ENCODE measurements at regions not wholly inside any gene's neighbourhood (a gene's known extent, or its start where the extent isn't known, plus 50 kb on each side); places are given as distances from the start of the nearest gene placed in this dataset.
A peak's percentile ranks its signal among the peaks of the same experiment; 100 is the strongest.
"Not testable (repeated sequence)": the region's sequence is repeated elsewhere in the genome, so short reads cannot be mapped to it uniquely, and the experiment has no call there.

DNA sequence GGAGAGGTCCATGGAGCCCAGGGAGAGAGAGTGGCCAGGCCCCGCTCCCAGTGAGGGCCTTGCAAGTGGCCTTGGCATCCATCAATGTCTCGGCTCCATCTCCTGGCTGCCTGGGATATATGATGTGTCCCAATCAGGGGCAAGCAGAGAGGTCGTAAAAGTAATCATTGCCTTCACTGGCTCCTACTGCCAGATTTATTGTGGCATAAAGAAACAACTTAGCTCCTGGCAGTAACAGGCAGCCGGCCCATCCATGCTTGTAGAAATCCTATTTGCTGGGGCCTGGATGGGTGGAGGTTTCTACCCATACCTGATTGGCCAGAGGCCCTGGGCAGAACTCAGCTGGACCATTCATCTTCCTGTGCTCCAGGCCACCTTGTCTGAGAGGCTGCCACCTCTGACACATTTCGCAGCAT, 272.6 kb downstream of the MATN1 start:
- DNase-seq: no peak

DNA sequence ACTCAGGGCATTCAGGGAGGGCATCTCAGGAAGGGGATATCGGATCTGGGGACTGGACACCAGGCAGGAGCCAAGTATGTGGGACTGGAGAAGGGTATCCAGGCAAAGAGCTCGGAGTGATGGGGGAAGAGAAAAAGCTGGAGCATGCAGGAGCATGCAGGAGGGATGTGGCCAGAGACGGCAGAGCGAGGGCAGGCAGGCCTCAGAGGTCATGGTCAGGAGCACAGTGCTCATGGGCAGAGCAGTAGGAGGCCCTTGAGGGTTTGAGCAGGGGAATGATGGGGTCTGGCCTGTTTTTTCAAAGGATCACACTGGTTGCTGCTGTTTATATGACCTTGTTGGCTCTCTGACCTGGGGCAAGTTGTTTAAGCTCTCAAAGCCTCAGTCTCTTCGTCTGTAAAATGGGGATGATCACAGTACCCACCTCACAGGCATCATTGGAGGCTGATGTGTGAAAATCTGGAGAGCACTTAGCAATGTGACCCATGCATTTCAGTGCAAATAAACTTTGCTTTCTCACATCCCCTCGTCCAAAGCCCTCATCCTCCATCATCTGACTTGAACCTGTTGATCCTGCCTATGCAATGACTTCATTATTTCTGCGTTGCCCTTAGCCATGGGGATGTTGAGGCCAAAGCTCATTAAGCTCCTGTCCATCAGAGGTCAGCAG, 273.1 kb downstream of the MATN1 start:
- no peak for DNase-seq

DNA sequence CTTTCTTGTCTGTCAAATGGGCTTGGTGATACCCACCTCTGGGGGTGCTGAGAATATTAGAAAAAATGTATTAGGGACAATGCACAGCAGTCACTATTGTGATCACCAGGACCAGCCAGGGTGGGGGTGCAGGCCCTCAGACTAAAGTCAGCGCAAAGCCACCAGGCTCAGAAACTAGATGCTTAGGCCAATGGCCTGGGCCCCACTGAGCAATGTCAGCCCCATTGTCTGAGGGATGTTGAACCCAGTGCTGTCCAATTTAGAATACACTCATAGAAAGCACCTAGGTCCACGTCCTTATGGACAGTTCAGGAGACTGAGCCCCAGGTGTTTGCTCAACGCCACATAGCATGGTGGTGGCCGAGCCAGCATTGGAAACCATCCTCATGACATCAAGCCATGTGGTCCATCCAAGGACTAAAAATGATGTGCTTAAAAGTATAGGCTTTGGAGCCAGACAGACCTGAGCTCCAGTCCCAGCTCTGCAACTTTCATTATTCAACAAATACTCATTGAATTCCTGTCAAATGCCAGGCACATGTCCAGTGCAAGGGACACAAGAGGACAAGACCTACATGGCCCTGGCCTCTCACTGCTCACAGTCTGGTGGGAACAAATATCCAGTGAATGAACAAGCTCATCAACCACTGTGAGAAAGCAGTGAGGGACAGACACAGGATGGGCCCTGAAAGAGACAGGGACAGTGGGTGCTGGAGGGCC, 273.8 kb downstream of the MATN1 start:
- DNase-seq: no peak

DNA sequence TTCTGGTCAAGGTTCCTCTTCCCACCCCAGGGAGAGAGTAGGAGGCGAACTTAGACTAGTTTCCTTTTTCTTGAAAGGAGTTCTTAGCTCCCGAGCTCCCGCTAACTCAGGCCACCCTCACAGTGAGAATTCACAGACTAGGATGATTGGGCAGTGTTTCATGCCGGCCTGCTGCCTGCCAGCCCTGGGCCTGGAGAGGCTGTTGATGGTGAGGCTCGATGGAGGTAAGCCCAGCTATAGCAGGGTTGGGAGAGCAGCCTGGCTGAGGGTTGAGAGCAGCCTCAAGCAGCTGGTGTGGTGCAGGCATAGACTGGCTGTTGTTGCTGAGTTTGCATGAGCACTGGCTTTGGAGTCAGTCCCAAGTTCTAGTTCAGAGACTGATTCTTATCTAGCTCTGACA, 274.4 kb downstream of the MATN1 start:
- no peak for DNase-seq

DNA sequence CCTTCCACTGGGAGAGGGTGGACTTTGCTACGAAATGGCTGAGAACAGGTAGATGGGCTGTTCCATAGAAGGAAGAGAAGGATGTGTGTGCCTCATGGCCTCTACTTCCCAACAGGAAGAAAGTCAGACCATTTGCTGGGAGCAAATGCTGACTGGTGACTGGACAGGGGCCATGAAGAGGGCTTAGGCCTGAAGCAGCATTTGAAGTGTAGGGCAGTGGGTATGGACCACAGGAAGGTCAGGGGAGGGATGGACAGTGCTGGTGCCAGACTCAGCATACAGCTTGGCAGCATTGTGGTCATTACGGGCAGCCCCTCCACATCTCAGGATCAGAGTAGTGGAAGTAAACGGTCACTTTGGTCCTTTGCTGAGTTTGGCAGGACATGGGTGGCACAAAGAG, 275.7 kb downstream of the MATN1 start:
- no peak for DNase-seq

DNA sequence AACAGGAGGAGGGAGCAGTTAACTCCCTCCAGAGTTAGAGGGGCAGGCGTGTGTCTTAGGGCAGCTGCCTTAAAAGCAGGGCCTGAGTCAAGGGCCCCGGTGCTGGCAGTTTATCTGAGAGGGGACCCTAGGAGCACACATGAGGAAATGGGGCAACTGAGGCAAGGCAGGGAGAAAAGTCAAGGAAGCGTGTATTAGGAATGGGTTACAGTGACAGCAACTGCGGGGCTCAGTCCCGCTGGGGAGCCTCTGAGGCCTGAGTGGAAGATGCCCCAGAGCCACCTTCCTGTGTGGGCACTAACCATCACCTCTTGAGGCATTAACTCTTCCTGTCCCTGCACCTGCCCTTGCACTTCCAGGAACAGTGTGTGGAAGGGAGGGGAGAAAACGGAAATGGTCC, 276.3 kb downstream of the MATN1 start:
- DNase-seq: no peak

DNA sequence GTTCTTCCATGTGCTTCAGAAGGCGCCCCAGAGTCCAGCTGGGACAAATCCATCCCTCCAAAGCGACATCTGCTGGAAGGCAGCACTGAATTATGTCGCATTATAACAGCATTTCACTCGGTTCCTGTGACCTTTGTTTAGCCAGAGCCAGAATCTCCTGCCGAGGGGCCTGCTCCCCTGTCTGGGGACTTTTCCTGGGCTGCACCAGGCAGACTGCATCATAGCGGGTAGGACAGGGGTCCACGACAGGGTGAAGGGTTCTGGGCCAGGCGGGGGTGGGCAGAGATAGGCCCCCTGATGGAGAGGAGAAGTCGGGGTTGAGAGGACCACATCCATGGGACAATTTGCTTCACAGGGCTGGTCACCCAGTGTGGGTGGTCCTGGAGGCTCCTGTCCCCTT, 276.9 kb downstream of the MATN1 start:
- no peak for DNase-seq

DNA sequence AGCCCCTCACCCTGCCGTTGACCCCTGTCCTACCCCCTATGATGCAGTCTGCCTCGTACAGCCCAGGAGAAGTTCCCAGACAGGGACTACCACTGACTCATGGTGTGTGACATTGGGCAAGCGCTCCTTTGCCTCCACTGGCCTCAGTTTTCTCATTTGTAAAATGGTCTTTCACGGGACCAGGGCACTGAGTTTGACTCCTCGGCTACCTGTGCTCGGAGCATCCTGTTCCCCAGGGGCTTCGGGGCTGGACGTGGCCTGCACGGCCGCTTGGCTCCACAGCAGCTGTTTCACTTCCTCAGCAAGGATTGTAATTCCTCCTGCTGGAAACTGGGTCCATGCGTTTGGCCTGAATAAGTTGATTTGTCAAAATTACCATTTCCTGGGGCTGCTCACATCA, 277.3 kb downstream of the MATN1 start:
- DNase-seq: no peak

DNA sequence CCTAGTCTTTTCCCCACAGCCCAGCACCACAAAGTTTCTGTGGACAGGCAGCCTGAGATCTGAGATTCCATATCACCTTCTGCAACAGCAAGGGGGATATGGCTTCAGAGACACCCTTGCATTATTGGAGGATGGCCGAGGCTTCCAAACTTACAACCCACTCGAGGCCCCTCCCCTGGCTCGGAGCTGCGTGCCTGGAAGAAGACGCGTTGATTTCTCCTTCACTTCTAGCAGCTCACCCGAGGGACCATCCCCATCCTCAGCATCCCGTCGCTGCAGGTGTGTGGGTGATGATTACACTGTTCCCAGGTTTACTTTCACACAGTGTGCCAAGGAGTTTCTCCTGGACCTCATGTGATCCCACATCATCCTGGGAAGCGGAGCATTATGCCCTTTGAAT, 277.9 kb downstream of the MATN1 start:
- DNase-seq: no peak

DNA sequence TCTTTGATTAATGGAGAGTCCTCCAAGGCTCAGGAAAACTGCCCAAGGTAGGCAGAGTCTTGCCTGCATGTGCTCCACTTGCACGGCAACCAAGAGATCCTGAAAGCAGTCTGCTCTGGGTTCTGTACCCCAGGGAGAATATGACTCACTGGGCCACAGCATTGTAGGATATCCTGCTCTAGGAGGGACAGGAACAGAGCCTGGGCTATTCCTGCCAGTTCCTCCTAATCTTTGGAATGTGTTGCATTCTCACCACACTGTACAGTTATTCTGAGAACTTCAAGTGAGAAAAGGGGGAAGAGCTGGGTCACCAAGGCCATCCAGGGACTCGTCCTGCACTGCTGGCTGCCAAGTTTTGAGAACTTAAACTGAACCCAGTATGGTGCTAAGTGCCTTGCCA, 278.5 kb downstream of the MATN1 start:
- no peak for DNase-seq

DNA sequence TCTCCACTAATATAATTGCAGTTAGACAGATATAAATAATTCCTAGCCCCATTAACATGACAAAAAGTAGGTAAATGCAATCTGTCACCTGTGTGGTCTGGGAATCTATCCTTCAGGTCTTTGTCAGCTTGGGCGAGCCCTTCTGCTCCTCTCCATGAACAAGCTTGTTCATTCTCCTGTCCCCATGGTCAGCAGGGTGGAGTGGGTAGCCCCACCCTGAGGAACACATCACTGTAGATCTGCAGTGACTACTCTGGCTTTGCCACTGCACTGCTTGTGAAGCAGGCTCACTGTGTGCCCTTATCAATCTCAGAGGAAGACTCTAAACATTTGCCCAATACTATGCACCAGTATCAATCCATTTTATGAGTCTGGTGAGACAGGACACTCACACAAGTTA, 279.0 kb downstream of the MATN1 start:
- no peak for DNase-seq

DNA sequence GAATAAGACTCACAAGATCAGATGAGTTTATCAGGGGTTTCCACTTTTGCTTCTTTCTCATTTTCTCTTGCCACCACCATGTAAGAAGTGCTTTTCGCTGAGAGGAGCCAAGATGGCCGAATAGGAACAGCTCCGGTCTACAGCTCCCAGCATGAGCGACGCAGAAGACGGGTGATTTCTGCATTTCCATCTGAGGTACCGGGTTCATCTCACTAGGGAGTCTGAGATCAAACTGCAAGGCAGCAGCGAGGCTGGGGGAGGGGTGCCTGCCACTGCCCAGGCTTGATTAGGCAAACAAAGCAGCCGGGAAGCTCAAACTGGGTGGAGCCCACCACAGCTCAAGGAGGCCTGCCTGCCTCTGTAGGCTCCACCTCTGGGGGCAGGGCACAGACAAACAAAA, 285.1 kb downstream of the MATN1 start:
- not testable (repeated sequence) for DNase-seq

DNA sequence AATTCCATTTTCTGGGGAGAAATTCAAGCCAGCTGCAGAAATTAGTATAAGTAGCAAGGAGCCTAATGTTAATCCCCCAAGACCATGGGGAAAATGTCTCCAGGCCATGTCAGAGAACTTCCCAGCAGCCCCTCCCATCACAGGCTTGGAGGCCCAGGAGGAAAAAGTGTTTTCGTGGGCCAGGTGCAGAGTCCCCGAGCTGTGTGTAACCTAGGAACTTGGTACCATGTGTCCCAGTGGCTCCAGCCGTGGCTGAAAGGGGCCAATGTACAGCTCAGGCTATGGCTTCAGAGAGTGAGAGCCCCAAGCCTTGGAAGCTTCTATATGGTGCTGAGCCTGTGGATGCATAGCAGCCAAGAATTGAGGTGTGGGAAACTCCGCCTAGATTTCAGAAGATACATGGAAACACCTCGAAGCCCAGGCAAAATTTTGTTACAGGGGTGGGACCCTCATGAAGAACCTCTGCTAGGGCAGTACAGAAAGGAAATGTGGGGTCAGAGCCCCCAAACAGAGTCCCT, 286.3 kb downstream of the MATN1 start:
- no peak for DNase-seq

DNA sequence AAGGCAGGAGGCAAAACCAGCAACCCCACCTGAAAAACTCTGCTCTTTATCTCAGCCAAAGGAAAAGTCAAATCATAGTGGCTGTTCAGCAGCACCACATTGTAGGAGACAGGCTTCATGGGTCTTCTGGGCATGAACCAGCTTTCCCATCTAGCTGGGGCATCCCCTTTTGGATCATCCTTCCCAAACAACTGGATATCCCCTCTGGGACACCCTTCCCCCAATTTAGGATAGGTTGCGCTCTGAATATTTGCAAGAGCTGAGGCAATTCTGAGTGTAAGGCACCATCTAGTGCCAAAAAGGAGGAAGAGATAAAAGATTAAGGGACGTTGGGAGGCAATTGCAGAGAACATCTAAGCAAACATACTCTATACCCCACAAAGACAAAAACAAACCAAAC, 295.8 kb downstream of the MATN1 start:
- no peak for DNase-seq

DNA sequence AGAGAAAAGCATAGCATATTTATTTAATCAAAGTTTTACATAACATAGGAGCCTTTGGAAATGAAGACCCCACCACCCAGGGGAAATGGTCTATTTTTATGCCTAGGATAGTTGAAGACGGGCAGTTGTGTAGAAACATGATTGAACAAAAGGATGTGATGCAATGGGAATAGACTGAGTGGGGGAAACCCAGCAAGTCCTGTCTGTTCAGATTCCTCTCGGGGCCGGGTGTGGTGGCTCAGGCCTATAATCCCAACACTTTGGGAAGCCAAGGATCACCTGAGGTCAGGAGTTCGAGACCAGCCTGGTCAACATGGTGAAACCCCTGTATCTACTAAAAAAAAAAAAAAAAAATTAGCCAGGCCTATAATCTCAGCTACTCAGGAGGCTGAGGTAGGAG, 298.3 kb downstream of the MATN1 start:
- DNase-seq: no peak

DNA sequence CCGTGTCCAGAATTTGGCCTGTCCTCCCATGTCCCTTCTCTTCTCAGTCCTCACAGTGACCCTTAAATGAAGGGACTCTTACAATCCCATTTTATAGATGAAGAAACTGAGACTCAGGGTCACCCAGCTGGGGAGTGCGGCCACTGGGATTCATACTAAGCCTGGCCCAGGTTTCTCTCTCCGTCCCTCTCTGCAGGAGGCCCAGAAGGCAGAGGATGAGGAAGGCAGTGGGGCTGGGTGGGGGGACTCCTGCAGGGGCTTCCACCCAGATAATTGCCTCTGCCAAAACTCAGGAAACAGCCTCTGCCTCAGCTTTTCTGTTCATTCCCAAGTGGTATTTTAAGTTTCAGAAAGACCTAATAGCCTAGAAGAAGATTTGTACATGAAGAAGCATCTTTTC, 299.8 kb downstream of the MATN1 start:
- DNase-seq: no peak

DNA sequence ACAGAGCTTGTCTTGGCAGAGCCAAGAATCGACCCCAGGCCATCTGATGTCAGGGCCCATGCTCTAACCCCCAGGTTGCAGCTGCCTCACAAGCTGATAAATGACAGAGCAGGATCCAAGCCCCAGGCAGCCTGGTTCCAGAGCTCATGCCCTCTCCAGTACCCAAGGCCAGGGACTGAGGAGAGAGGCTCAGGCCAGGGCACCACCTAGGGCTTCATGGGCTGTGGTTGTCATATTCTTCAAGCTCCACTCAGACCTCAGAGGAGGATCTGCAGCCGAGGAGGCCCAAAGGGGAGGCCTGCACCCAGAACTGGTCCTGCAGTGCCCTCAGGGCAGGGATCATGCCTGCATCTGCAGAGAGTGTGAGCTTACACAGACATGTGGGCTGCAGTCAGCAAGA, 301.1 kb downstream of the MATN1 start:
- no peak for DNase-seq

DNA sequence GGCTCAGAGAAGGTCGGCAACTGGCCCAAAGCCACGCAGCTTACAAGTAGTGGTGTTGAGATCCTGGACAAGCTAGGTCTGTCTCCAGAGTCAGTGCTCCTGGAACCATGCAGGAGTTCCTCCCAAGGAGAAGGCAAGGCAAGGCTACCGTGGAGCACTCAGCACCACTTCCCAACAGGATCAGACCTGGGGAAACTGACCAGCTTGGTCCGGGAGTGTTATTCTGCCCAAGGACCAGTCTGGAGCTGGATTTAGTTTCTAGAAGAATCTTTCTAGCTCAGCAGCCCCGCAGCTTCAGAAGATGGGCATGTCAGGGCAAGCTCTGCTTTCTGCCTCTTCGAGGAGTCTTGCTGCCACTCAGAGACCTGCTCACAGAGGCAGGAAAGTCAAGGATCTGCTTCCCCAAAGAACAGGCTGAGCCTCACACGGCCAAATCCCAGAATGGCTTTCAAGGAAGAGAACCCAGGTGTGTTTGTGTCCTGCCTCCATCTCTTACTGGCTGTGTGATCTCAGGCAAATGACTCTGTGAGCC, 302.8 kb downstream of the MATN1 start:
- no peak for DNase-seq

DNA sequence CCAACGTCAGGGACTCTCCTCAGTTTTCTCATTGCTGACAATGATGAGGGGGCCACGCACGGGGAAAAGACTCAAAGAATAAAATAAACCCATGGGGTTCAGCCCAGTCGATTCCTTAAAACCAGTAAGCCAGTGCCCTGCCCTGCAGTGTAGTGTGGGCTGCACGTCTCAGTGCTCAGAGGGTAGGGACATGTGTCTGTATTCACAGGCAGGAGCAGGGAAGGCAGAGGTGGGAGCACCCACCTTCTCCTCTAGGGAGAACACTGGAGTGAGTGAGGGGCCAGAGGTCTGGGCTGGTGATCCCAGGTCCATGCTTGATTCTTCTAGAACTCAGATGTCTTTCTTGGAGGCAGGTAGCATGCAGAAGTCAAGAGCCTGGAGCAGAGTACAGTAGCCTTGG, 303.6 kb downstream of the MATN1 start:
- no peak for DNase-seq

DNA sequence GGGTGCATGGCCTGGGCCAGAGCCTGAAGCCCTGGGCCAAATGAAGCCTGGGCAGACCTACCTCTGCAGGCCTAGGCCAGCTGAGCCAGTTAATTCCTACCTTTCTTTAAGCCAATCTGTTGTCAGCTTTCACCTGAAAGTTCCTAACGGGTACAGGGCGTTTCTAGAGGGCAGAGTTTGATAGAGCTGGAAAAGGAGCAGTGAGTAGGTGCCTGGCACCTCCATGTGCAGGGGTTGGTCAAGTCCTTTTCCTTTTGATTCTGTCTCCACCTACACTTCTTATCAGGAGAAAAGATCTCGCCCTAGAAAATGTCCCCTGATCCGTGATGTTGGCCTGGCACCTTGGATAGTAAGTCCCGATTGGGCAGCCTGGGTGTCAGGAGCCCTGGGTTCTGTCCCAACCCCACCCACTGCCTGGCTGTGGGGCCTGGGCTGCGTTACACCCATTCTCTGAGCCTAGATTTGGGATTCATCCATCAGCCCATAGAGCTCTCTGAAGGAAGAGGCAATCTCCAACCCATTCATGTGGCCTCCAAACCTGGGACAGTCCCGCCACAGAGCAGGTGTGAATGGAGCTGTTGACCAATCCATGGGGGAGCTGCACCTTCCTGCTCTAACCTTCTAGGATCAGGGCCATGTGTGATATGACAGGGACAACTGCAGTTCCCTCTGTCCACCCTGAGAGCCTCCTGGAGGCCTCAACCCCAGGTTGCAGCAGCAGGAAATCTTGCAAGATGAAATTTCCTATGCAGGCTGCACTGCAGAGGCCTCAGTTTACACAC, 304.3 kb downstream of the MATN1 start:
- no peak for DNase-seq

DNA sequence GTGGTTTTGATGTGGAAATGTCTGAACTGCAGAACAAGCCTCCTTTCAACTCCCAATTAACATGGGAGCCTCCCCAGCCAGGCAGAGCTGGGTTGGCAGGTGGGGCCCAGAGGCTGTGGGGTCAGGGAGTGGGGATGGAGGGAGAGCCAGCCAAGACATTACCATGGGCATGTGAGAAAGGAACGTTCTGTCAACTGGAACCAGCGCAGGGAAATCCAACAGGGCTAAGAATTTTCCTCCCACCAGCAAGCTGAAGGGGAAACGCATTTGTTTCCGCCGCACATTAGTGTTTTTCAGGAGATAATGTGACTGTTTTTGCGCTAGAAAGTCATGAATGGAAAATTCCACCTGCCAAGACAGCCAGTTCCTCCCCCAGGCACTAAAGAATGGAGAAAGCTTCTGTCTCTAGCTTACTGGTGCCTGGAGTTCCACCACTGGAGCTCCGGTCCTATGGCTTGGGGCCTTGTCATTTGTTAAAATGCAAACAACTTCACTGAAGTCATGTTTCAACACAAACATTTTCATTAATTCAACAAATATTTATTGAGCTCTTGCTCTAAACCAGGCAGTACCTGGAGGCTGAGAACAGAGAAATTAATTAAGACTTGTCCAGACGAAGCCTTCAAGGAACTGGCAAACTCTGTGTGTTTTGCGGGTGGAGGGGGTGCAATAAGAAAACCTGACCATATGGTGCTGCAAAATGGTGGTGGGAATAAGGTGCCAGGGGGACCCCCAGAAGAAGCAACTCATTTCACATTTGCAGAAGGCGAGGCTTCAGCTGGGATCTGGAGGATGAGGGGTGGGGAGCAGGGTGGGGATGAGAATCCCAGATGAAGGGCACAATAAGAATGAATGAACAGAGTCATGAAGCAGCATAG, 305.1 kb downstream of the MATN1 start:
- DNase-seq: peak; percentile 19

DNA sequence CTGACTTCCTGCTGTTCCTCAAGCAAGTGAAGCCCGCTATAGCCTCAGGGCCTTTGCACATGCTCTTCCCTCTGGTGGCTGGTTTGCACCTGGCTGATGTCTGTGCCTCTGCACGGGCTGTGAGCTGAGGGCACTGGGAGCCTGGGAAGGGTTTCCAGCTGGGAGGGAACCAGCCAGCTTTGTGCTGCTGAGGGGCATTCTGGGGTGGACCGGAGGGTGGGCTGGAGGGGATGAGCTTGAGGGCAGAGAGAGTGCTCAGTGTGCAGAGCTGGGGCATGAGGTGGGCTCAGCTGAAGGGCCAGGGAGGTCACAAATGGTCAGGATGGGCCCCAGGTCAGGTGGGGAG, 305.7 kb downstream of the MATN1 start:
- DNase-seq: no peak

Measured in hindlimb muscle (tissue), 1 donor.